Central memory CD8-positive, alpha-beta T cell (primary cell): ENCODE measurements at regions not wholly inside any gene's neighbourhood (a gene's known extent, or its start where the extent isn't known, plus 50 kb on each side); places are given as distances from the start of the nearest gene placed in this dataset.

ENCODE experiments used
- ATAC-seq: fragments of 150-1000 bp; cut with Tn5 transposase; replicated peaks from 2 replicates; pipeline ENCODE4 v1.10.0; 2022; ENCODE audit warnings: mild to moderate bottlenecking, moderate FRiP score, moderate number of reproducible peaks; ENCODE audit not compliant: poor library complexity, severe bottlenecking; ENCODE audit errors: extremely low read depth
- DNase-seq, 2 donors: peaks; one replicate each; pipeline ENCODE4 v3.0.0; 2021; ENCODE audit warnings: low spot score in 2 of 2
- H3K27ac Mint-ChIP-seq: one replicate; pipeline ENCODE4 v1.8.0; 2022; ENCODE audit warnings: low read depth, mild to moderate bottlenecking, moderate library complexity, mixed read lengths
- H3K27me3 Mint-ChIP-seq: one replicate; pipeline ENCODE4 v1.8.0; 2022; ENCODE audit warnings: mixed read lengths
- H3K36me3 Mint-ChIP-seq: one replicate; pipeline ENCODE4 v1.8.0; 2022; ENCODE audit warnings: mild to moderate bottlenecking, moderate library complexity, mixed read lengths; ENCODE audit not compliant: insufficient read depth
- H3K4me1 Mint-ChIP-seq: one replicate; pipeline ENCODE4 v1.8.0; 2022; ENCODE audit warnings: mixed read lengths
- H3K4me3 Mint-ChIP-seq: one replicate; pipeline ENCODE4 v1.8.0; 2022; ENCODE audit warnings: mild to moderate bottlenecking, moderate library complexity, mixed read lengths
- H3K9me3 Mint-ChIP-seq: one replicate; pipeline ENCODE4 v1.8.0; 2022; ENCODE audit warnings: mixed read lengths

GRCh38 chr6:2504495-2505064, 246.1 kb downstream of the MYLK4 start:
- peaks cover 63% of the 10 kb centered on the region for H3K27me3 Mint-ChIP-seq
- no peaks in the 10 kb centered on the region for H3K4me1 Mint-ChIP-seq
- no peaks in the 10 kb centered on the region for H3K36me3 Mint-ChIP-seq
- no peak overlapping the region for H3K27ac Mint-ChIP-seq
- no peak for ATAC-seq
- H3K9me3 Mint-ChIP-seq, result peaks cover 5% of the 10 kb centered on the region
- DNase-seq, result no peak
- no peak overlapping the region for H3K4me3 Mint-ChIP-seq

- no peaks in the 10 kb centered on the region for H3K4me1 Mint-ChIP-seq
- no peak overlapping the region for H3K4me3 Mint-ChIP-seq
- no peaks in the 10 kb centered on the region for H3K36me3 Mint-ChIP-seq
- no peak overlapping the region for H3K27ac Mint-ChIP-seq
- ATAC-seq (no peak), DNase-seq (no peak)
- peaks cover 5% of the 10 kb centered on the region for H3K9me3 Mint-ChIP-seq
- H3K27me3 Mint-ChIP-seq, result peaks cover 57% of the 10 kb centered on the region
These were observed 246.8 kb downstream of the MYLK4 start for GRCh38 chr6:2503816-2504494.

- Mint-ChIP-seq H3K4me3 (no peak overlapping the region), H3K9me3 (peaks cover 5% of the 10 kb centered on the region), H3K27me3 (peaks cover 49% of the 10 kb centered on the region), H3K27ac (no peak overlapping the region), H3K4me1 (no peaks in the 10 kb centered on the region), H3K36me3 (no peaks in the 10 kb centered on the region)
- DNase-seq, result no peak
- ATAC-seq, result no peak
These were observed 247.6 kb downstream of the MYLK4 start for GRCh38 chr6:2502998-2503674.

GRCh38 chr6:2502096-2502997, 248.4 kb downstream of the MYLK4 start:
- no peaks in the 10 kb centered on the region for H3K4me1 Mint-ChIP-seq
- no peaks in the 10 kb centered on the region for H3K9me3 Mint-ChIP-seq
- no peaks in the 10 kb centered on the region for H3K36me3 Mint-ChIP-seq
- no peak overlapping the region for H3K27ac Mint-ChIP-seq
- H3K4me3 Mint-ChIP-seq, result no peak overlapping the region
- H3K27me3 Mint-ChIP-seq, result peaks cover 47% of the 10 kb centered on the region
- no peak for ATAC-seq
- DNase-seq, result no peak

GRCh38 chr6:2497922-2498623, 252.6 kb downstream of the MYLK4 start:
- Mint-ChIP-seq H3K27me3 (peaks cover 37% of the 10 kb centered on the region), H3K36me3 (no peaks in the 10 kb centered on the region), H3K4me3 (no peak overlapping the region), H3K4me1 (no peaks in the 10 kb centered on the region), H3K9me3 (no peaks in the 10 kb centered on the region), H3K27ac (no peak overlapping the region)
- ATAC-seq, result no peak
- DNase-seq, result no peak

- H3K4me3 Mint-ChIP-seq, result no peak overlapping the region
- no peaks in the 10 kb centered on the region for H3K4me1 Mint-ChIP-seq
- no peaks in the 10 kb centered on the region for H3K36me3 Mint-ChIP-seq
- DNase-seq (no peak), ATAC-seq (no peak)
- no peaks in the 10 kb centered on the region for H3K9me3 Mint-ChIP-seq
- H3K27me3 Mint-ChIP-seq, result peaks cover 33% of the 10 kb centered on the region
- H3K27ac Mint-ChIP-seq, result no peak overlapping the region
These were observed 250.9 kb upstream of the GMDS start for GRCh38 chr6:2496291-2496690.

GRCh38 chr6:2492686-2493523, 247.5 kb upstream of the GMDS start:
- Mint-ChIP-seq H3K4me3 (no peak overlapping the region), H3K27me3 (peaks cover 49% of the 10 kb centered on the region)
- ATAC-seq, result no peak

GRCh38 chr6:2491137-2491536, 245.7 kb upstream of the GMDS start:
- no peak overlapping the region for H3K27ac Mint-ChIP-seq
- no peak for DNase-seq
- no peaks in the 10 kb centered on the region for H3K9me3 Mint-ChIP-seq
- no peak overlapping the region for H3K4me3 Mint-ChIP-seq
- peaks cover 31% of the 10 kb centered on the region for H3K27me3 Mint-ChIP-seq
- ATAC-seq, result no peak
- H3K36me3 Mint-ChIP-seq, result no peaks in the 10 kb centered on the region
- H3K4me1 Mint-ChIP-seq, result no peaks in the 10 kb centered on the region

More at GRCh38 chr6:2492686-2493523, 247.5 kb upstream of the GMDS start:
- Mint-ChIP-seq H3K27ac (no peak overlapping the region), H3K9me3 (no peaks in the 10 kb centered on the region), H3K36me3 (no peaks in the 10 kb centered on the region), H3K4me1 (no peaks in the 10 kb centered on the region)
- no peak for DNase-seq

- Mint-ChIP-seq H3K4me3 (no peak overlapping the region), H3K27me3 (peaks cover 31% of the 10 kb centered on the region), H3K9me3 (no peaks in the 10 kb centered on the region), H3K27ac (no peak overlapping the region), H3K36me3 (no peaks in the 10 kb centered on the region), H3K4me1 (no peaks in the 10 kb centered on the region)
- DNase-seq (no peak), ATAC-seq (no peak)
These were observed 243.2 kb upstream of the GMDS start for GRCh38 chr6:2488578-2488977.

GRCh38 chr6:2485116-2485515, 239.7 kb upstream of the GMDS start:
- Mint-ChIP-seq H3K27ac (no peak overlapping the region), H3K9me3 (peaks cover 11% of the 10 kb centered on the region), H3K36me3 (no peaks in the 10 kb centered on the region), H3K27me3 (peaks cover 18% of the 10 kb centered on the region), H3K4me1 (no peaks in the 10 kb centered on the region), H3K4me3 (no peak overlapping the region)
- ATAC-seq, result no peak
- DNase-seq, result no peak

GRCh38 chr6:2482773-2483172, 237.4 kb upstream of the GMDS start:
- no peaks in the 10 kb centered on the region for H3K36me3 Mint-ChIP-seq
- H3K27me3 Mint-ChIP-seq, result peaks cover 32% of the 10 kb centered on the region
- DNase-seq (no peak), ATAC-seq (no peak)
- H3K9me3 Mint-ChIP-seq, result peaks cover 11% of the 10 kb centered on the region
- no peaks in the 10 kb centered on the region for H3K4me1 Mint-ChIP-seq
- H3K27ac Mint-ChIP-seq, result no peak overlapping the region
- no peak overlapping the region for H3K4me3 Mint-ChIP-seq
